Ascending aorta (tissue), 2 donors: ENCODE measurements at regions not wholly inside any gene's neighbourhood (a gene's known extent, or its start where the extent isn't known, plus 50 kb on each side); places are given as distances from the start of the nearest gene placed in this dataset.

Source experiments
- DNase-seq, 2 donors: peaks; one replicate each; pipeline ENCODE4 v3.0.0-alpha.2; 2019; ENCODE audit warnings: low spot score in 2 of 2
- H3K27ac ChIP-seq, 2 donors: fragments of 200-600 bp; sonication (generic); one replicate each; pipeline ENCODE4 v1.5.1; 2016 to 2017; ENCODE audit warnings: mild to moderate bottlenecking in 1 of 2
- H3K27me3 ChIP-seq: fragments of 200-600 bp; sonication (generic); one replicate; pipeline ENCODE4 v1.5.1; 2017
- H3K36me3 ChIP-seq, 2 donors: fragments of 200-600 bp; sonication (generic); one replicate each; pipeline ENCODE4 v1.5.1; 2016
- H3K4me1 ChIP-seq, 2 donors: fragments of 200-600 bp; sonication (generic); one replicate each; pipeline ENCODE4 v1.5.1; 2016 to 2017; ENCODE audit warnings: mild to moderate bottlenecking in 1 of 2
- H3K4me3 ChIP-seq, 2 donors: fragments of 200-600 bp; sonication (generic); one replicate each; pipeline ENCODE4 v1.5.1; 2016 to 2017; ENCODE audit warnings: mild to moderate bottlenecking in 1 of 2
- H3K9me3 ChIP-seq, 2 donors: fragments of 200-600 bp; sonication (generic); one replicate each; pipeline ENCODE4 v1.5.1; 2016
- intact Hi-C: fragments of 100-400 bp; cut with DNase I; formaldehyde crosslinking; loops from one replicate; pipeline ENCODE4 v1.15.1; 2023
- TF ChIP-seq, protein P1 (sequence below), 3 experiments: fragments of 200-600 bp in 2 of 3; fragments of 450-650 bp in 1 of 3; sonication (generic) in 2 of 3; IDR thresholded peaks; one replicate each; pipeline ENCODE4 v1.5.1; 2016 to 2019; ENCODE audit warnings: antibody characterized with exemption in 3 of 3, mild to moderate bottlenecking in 1 of 3, moderate library complexity in 1 of 3

DNA sequence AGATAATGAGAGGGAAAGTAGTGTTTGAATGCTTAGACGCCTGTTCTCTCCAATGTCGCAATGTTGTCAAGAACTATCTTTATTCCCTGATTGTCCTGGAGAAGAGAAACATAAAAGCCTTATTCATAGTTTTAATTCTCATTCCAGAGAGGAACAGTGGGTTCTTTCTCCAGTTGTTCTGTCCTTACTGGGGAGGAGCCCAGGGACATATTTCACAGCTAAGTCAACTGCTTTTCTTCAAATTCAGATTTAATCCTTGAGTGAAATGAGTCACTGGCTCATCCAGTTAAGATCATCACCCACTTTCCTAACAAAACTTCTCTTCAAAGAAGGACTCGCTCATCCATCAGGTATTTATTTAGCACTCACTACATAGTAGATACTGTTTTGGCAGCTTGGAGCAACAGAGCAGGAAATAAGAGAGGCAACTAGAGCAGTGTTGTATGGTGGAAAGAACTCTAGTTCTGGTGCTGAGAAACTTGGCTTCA, 365.7 kb upstream of the USP24 start:
- intact Hi-C loops, result loop anchor here (5.0 to 10.0 kb wide), 2 partner anchors 134 to 994 kb away; partner anchors contain the start of gene PLPP3
- TF ChIP-seq, protein P1, sequence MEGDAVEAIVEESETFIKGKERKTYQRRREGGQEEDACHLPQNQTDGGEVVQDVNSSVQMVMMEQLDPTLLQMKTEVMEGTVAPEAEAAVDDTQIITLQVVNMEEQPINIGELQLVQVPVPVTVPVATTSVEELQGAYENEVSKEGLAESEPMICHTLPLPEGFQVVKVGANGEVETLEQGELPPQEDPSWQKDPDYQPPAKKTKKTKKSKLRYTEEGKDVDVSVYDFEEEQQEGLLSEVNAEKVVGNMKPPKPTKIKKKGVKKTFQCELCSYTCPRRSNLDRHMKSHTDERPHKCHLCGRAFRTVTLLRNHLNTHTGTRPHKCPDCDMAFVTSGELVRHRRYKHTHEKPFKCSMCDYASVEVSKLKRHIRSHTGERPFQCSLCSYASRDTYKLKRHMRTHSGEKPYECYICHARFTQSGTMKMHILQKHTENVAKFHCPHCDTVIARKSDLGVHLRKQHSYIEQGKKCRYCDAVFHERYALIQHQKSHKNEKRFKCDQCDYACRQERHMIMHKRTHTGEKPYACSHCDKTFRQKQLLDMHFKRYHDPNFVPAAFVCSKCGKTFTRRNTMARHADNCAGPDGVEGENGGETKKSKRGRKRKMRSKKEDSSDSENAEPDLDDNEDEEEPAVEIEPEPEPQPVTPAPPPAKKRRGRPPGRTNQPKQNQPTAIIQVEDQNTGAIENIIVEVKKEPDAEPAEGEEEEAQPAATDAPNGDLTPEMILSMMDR (IDR thresholded peaks at IDR 0.05), result no peak
- Histone ChIP-seq H3K27ac (peak overlapping the region; percentile 52 to 55), H3K27me3 (no peaks in the 10 kb centered on the region), H3K36me3 (no peaks in the 10 kb centered on the region), H3K4me1 (peaks cover 8 to 24% of the 10 kb centered on the region in 2 donors), H3K9me3 (no peaks in the 10 kb centered on the region), H3K4me3 (no peak overlapping the region)
- DNase-seq, result no peak

DNA sequence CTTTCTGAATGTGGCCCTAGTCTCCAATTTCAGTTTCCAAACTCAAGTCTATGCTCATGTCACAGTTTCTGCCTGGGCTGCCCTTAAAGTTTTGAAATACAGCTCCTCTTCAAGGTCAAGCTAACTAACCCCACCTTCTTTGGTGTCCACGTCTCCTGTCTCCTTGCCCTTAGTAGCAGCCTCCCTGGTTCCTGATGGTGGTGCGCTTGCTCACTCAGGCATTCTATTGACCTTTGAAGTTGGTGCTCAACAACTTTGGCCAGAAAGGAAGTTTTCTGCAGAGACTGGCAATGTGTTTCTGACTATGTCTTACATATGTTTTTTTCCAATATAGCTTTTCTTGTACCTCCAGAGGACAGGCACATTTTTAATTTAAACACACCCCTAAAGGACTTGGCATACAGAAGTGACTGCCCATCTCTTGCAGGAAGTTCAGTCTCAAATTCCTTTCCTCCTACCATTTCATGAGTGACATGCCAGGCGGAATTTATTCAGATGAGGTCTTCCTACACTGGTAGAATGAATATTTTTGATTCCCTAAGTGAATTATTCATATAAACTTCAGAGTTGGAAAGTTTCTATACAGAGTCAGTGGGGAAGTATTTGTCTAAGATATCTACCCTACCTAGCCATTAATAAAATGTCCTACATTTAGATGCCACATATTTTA, 364.3 kb upstream of the USP24 start:
- no peaks in the 10 kb centered on the region for H3K27me3 ChIP-seq
- TF ChIP-seq, protein P1 (IDR thresholded peaks at IDR 0.05), result no peak
- peaks cover 5 to 17% of the 10 kb centered on the region in 2 donors for H3K4me1 ChIP-seq
- H3K27ac ChIP-seq, result no peak overlapping the region
- DNase-seq, result no peak
- H3K4me3 ChIP-seq, result no peak overlapping the region
- H3K9me3 ChIP-seq, result no peaks in the 10 kb centered on the region
- intact Hi-C loops, result loop anchor here (5.0 to 10.0 kb wide), 2 partner anchors 132 to 995 kb away; partner anchors contain the start of gene PLPP3
- H3K36me3 ChIP-seq, result no peaks in the 10 kb centered on the region

DNA sequence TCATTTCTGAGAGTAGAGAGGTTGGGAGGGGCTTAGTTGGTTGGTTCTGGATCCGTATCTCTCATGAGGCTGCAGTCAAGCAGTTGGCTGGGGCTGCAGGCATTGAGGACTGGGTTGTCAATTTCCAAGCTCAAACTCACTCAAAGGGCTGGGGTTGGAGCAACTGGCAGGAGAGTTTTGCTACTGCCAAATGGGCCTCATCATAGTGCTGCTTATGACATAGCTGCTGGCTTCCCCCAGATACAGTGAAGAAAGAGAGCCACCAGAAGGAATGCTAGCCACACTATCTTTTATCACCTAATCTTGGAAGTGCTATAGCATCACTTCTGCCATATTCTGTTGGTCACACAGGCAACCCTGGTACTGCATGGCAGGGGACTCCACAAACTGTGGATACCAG, 363.5 kb upstream of the USP24 start:
- no peaks in the 10 kb centered on the region for H3K36me3 ChIP-seq
- no peak overlapping the region for H3K4me3 ChIP-seq
- no peak for DNase-seq
- no peaks in the 10 kb centered on the region for H3K27me3 ChIP-seq
- no peak overlapping the region for H3K27ac ChIP-seq
- peaks cover 5 to 17% of the 10 kb centered on the region in 2 donors for H3K4me1 ChIP-seq
- no peaks in the 10 kb centered on the region for H3K9me3 ChIP-seq
- TF ChIP-seq, protein P1 (IDR thresholded peaks at IDR 0.05), result no peak
- intact Hi-C loops, result no loop called here

DNA sequence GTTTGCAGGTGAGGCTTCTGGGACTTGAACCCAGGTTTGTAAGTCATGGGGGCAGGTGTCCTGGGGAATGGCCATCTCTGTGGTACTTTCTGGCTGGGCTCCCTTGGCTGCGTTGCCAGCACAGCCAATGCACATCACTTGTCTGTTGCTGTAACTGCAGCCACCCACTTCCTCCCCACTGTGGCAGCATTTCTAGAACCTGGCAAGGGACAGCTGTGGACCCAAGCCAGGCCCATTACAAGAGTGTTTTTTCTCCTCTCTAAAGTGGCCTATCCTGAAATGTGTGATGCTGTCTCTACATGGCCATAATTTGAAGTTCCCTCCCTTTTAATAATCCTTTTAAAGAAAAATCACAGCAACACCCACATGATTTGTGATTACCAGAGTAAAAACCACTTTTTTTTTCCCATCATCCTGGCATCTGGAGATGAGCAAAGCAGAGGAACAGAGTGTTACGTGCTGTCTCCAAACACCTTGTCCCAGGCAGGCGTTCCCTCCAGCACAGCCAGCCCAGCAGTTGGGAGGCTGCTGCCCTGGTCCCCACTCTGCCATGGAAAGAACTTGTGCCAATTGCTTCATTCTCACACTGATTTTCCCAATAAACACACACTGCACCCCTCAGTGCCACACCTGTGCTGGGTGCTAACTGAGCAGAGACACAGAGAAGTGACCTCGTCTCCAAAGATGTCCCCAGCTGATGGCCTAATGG, 360.6 kb upstream of the USP24 start:
- no peaks in the 10 kb centered on the region for H3K36me3 ChIP-seq
- no peaks in the 10 kb centered on the region for H3K27me3 ChIP-seq
- no peak overlapping the region for H3K27ac ChIP-seq
- intact Hi-C loops, result no loop called here
- peak in 1 of 2 donors; percentile 67 for DNase-seq
- no peaks in the 10 kb centered on the region for H3K9me3 ChIP-seq
- H3K4me1 ChIP-seq, result peaks cover 0 to 10% of the 10 kb centered on the region in 2 donors
- H3K4me3 ChIP-seq, result no peak overlapping the region
- TF ChIP-seq, protein P1 (IDR thresholded peaks at IDR 0.05), result peak in 2 of 3 experiments; percentile 14 to 33

DNA sequence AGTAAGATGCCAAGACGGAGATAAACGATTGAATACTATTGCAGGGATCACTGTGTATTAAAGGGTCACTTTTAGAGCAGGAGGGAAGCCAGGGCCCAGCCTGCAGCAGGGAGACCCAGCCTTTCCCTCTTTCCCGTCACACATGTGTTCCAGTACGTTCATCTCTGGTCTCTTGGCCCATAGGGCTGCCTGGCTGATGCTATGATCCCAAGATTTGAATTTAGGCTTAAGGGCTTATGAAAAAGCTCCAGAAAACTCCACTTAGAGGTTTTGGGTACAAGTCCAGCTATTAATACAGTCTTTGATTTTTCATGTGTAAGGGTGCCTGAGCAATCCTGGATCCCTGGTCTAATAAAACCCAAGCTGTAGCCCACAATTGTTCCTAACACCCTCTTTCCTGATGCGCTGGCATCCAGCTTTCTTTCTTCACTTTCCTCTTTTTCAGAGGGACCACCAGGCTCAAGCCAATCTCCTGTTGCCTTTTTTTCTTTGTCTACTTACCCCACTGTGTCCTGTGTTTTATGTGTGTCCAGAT, 359.6 kb upstream of the USP24 start:
- Histone ChIP-seq H3K27ac (no peak overlapping the region), H3K4me1 (peaks cover 0 to 4% of the 10 kb centered on the region in 2 donors), H3K36me3 (no peaks in the 10 kb centered on the region), H3K4me3 (no peak overlapping the region), H3K27me3 (no peaks in the 10 kb centered on the region), H3K9me3 (no peaks in the 10 kb centered on the region)
- DNase-seq, result no peak
- TF ChIP-seq, protein P1 (IDR thresholded peaks at IDR 0.05), result no peak
- intact Hi-C loops, result no loop called here
